CD4-positive, alpha-beta T cell treated with Interleukin-21 for 1 hour (primary cell): ENCODE measurements at regions not wholly inside any gene's neighbourhood (a gene's known extent, or its start where the extent isn't known, plus 50 kb on each side); places are given as distances from the start of the nearest gene placed in this dataset.
A peak's percentile ranks its signal among the peaks of the same experiment; 100 is the strongest.
"Not testable (repeated sequence)": the region's sequence is repeated elsewhere in the genome, so short reads cannot be mapped to it uniquely, and the experiment has no call there.

Experiments
- DNase-seq: peaks from one replicate; pipeline ENCODE4 v3.0.0-alpha.2; 2020

- DNase-seq: no peak
Measured at GRCh38 chr14:22285991-22286390, 303.0 kb downstream of the DAD1 start.

- no peak for DNase-seq
Measured at GRCh38 chr14:22282949-22283348, 306.1 kb downstream of the DAD1 start.

DNA sequence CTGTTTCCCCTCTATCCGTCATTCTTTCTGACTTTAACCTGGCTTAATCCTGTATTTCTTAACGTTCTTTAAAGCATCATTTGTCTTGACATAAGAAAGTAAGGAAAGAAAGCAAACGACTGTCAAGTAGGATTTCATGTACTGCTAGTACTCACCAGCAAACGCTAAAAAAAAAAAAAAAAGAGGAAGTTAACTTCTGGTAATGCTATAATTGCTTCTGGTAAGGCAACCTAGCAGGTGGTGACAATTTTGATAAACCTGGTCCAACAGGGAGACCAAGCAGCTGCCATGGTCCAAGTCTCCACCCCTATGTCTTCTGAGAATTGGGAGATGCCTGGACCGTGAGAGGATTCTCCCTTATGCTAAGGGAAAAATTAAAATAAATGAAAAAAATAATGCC, 306.6 kb downstream of the DAD1 start:
- DNase-seq: no peak

DNA sequence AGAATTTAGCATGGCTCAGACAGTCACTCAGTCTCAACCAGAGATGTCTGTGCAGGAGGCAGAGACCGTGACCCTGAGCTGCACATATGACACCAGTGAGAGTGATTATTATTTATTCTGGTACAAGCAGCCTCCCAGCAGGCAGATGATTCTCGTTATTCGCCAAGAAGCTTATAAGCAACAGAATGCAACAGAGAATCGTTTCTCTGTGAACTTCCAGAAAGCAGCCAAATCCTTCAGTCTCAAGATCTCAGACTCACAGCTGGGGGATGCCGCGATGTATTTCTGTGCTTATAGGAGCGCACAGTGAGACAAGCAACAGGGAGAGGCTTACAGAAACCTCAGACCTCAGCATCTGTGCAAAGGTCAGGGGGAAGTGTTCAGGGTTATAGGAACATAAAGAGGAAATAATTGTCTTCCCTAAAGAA, 307.6 kb downstream of the DAD1 start:
- not testable (repeated sequence) for DNase-seq

DNA sequence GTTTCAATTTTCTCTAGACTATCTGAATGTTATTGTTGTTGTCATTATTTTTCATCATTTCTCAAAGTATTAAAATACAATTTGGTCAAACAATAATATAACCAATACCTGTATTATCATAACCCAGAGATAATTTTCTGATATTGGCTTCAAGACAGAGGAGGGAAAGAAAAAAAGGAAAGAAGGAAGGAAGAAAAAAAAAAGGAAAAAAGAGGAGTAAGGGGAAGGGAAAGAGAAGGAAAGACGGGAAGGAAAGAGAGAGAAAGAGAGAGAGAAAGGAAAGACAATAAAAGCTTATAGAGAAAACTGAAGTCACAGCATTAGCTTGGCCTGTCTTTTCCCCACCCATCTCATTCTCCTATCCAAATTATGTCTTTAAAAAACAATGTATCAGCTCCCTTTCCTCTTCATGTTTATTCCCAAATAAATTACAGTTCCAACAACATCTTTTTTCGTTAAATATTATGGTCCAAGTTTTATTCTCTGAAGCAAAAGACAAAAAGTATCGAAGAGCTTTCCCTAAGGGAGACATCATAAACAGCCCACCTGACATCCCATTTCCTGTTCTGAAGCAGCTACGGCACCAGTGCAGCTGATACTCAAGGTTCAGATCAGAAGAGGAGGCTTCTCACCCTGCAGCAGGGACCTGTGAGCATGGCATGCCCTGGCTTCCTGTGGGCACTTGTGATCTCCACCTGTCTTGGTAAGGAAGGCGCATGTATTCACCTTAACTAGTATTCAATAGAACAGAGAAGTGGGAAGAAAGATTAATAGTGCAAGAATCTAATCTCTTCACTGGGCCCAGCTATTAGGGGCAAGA, 308.3 kb downstream of the DAD1 start:
- DNase-seq: no peak

- no peak for DNase-seq
Measured at GRCh38 chr14:22276913-22277816, 311.9 kb downstream of the DAD1 start.

- DNase-seq: no peak
Measured at GRCh38 chr14:22271838-22272799, 316.9 kb downstream of the DAD1 start.

DNA sequence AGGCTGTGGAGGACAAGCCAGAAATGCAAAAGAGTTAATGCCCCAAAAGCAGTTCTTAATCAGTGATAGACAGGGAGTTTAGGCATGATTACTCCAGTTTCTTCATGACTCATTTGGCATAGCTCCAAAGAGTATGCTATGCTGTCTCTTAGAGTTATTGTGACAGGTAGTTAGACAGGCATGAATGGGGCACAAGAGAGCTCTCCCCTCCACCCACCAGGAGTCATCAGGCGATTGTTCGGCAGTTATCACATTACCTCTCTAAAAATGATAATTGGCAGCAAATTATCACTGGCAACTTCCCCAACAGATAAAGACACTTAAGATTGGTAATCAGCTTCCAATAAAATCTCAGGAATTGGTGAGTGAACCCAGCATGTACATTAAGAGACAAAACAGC, 320.1 kb downstream of the DAD1 start:
- DNase-seq: peak; percentile 18

- no peak for DNase-seq
Measured at GRCh38 chr14:22266683-22267082, 322.3 kb downstream of the DAD1 start.

- DNase-seq: no peak
Measured at GRCh38 chr14:22266142-22266442, 322.9 kb downstream of the DAD1 start.

DNA sequence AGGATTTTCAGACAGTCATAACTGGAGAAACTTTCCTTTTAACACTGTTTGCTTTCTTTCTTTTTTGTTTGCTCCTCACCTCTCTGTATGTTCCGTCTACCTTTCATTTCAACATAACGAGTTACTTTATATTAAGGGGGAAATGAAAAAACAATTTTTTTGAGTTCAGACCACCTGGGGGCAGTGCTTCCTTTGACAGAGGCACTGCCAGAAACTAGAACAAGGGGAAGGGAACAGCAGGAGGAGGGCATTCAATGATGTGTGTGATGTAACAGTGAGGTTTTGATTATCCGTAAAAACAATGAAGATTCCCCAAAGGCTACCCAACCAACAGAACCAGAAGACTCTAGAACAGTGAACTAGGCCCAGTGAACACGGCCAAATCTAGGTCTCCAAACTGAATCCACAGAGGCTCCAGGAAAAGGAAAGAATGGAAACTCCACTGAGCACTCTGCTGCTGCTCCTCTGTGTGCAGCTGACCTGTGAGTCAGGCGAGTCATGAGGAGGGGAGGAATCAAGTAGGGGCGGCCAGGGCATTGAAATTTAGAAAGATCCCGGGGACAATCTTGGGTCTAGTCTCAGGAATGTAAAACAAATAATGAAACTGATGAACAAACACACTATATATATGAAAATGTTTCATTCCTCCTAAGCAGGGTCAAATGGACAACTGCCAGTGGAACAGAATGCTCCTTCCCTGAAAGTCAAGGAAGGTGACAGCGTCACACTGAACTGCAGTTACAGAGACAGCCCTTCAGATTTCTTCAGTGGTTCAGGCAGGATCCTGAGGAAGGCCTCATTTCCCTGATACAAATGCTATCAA, 323.5 kb downstream of the DAD1 start:
- DNase-seq: peak; percentile 22

- no peak for DNase-seq
Measured at GRCh38 chr14:22264759-22265158, 324.3 kb downstream of the DAD1 start.

- no peak for DNase-seq
Measured at GRCh38 chr14:22263961-22264360, 325.1 kb downstream of the DAD1 start.

DNA sequence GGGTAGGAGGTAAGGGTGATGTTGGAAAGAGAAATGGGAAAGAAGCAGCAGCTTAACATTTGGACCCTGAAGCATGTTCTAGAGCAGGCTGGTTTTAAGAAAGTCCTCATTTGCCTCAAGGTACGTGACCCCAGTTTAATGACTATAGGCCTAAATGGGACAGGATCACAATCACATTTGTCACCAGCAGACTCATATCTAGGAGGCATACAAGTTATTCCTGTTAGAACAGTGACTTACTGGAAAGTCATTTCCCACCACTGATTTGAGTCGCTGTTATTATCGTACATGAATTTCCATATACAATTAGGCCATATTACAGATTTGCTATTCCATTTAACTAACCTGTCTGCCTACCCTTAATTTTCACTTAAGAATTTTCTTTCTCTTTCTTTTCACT, 326.1 kb downstream of the DAD1 start:
- no peak for DNase-seq

- DNase-seq: no peak
Measured at GRCh38 chr14:22255017-22255950, 333.7 kb downstream of the DAD1 start.

DNA sequence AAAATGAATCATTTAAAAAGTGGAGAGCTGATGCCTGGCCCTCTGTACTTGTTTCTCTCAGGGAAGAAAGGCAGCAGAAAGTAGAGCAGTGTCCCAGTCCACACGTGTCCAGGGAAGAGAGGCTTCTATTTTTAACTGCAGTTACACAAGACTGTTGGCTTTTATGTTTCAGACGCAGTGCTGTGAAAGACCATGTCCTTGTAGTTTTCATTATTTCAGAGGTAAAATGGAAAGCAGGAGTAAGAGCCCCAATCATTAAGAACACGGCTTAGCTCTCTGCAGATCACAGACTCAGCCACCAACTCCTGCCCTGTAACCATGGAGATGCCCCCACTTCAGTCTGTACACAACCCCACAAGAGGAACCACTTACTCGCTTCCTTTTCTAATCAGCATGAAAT, 336.3 kb downstream of the DAD1 start:
- no peak for DNase-seq

GRCh38 chr14:22251090-22251489, 337.9 kb downstream of the DAD1 start:
- DNase-seq: no peak

- no peak for DNase-seq
Measured at GRCh38 chr14:22249770-22250169, 339.3 kb downstream of the DAD1 start.

GRCh38 chr14:22243971-22244581, 344.9 kb downstream of the DAD1 start:
- no peak for DNase-seq

- DNase-seq: not testable (repeated sequence)
Measured at GRCh38 chr14:22238320-22238719, 350.7 kb downstream of the DAD1 start.
